ENCODE measurements at regions not wholly inside any gene's neighbourhood (a gene's known extent, or its start where the extent isn't known, plus 50 kb on each side); places are given as distances from the start of the nearest gene placed in this dataset.

DNA sequence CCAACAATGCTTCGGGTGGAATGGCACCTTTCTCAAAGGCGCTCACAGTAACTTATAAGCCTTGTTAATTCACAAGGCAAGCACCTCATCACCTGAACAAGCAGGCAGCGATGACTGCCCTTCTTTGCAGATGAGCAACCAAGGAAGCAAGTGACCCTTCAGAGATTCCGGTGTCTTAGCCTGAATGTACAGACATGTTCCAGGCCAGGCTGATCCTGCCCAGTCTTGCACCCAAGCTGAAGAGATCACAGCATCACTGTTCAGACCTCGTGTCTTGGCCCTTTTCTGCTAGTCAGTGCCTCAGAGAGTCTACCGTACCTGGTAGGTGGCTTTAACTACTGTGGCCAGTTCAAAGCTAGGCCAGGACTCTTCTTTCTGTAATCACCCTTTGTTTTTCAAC lies 94.7 kb upstream of the ERCC6L2 start:
- no peak overlapping the region for H4K91ac ChIP-seq (ENCODE audit: insufficient read depth, low read depth, low read length)
- CTCF ChIA-PET = interaction anchor here (0.7 kb wide), 1 partner anchor 91 kb away, joined by 3 read pairs; no protein-coding TSS in a partner anchor

More for the DNA sequence above, 94.7 kb upstream of the ERCC6L2 start:
- 0 out of 2 replicates have a peak overlapping the region, but pooled peaks have one; percentile 7 for H2BK20ac ChIP-seq (ENCODE audit: low read depth, low read length)
- peak overlapping the region; percentile 9; the same call in 1 of the 2 replicates for H3K18ac ChIP-seq (ENCODE audit: low read depth, low read length)
- ATAC-seq (ENCODE audit: low read depth) (no peak), DNase-seq (no peak)
- no peaks in the 10 kb centered on the region for H3K9me3 ChIP-seq (ENCODE audit: control insufficient read depth, insufficient read depth, low read length)
- peaks cover 13% of the 10 kb centered on the region for H3K4me1 ChIP-seq (ENCODE audit: control insufficient read depth, insufficient read depth, low read length)
- H4K5ac ChIP-seq (ENCODE audit: low read depth, low read length) = peak overlapping the region; percentile 12; the same call in 1 of the 2 replicates
- H2AK9ac ChIP-seq (replicated peaks; ENCODE audit: low read depth, low read length, poor library complexity) = no peak overlapping the region
- H3K56ac ChIP-seq (ENCODE audit: extremely low read depth, insufficient read depth, low read length) = no peak overlapping the region
- TF ChIP-seq RFX5 (IDR thresholded peaks at IDR 0.05; ENCODE audit: low read depth, low read length) (no peak), CHD1 (IDR thresholded peaks at IDR 0.05; ENCODE audit: low read depth, low read length) (no peak), MAFK (IDR thresholded peaks at IDR 0.05; ENCODE audit: low read depth, low read length) (no peak), CEBPB (IDR thresholded peaks at IDR 0.05; ENCODE audit: low read depth, low read length) (no peak), NFE2L2 (IDR thresholded peaks at IDR 0.05; ENCODE audit: low read depth, low read length) (no peak), RCOR1 (IDR thresholded peaks at IDR 0.05; ENCODE audit: insufficient replicate concordance, low read length) (no peak), MXI1 (IDR thresholded peaks at IDR 0.05; ENCODE audit: borderline replicate concordance, low read depth, low read length) (no peak), FOS (IDR thresholded peaks at IDR 0.05; ENCODE audit: low read depth, low read length) (no peak), RAD21 (IDR thresholded peaks at IDR 0.05; ENCODE audit: low read length) (no peak), BHLHE40 (IDR thresholded peaks at IDR 0.05; ENCODE audit: low read depth, low read length) (no peak), USF2 (IDR thresholded peaks at IDR 0.05; ENCODE audit: low read depth, low read length) (no peak), SMC3 (IDR thresholded peaks at IDR 0.05; ENCODE audit: low read depth, low read length) (no peak), MAZ (IDR thresholded peaks at IDR 0.05; ENCODE audit: borderline replicate concordance, low read depth, low read length) (no peak), POLR2A (IDR thresholded peaks at IDR 0.05; ENCODE audit: low read depth, low read length) (no peak), CTCF (conservative IDR thresholded peaks at IDR 0.05; ENCODE audit: low read depth, low read length) (no peak)
- TF ChIP-seq, protein P1, sequence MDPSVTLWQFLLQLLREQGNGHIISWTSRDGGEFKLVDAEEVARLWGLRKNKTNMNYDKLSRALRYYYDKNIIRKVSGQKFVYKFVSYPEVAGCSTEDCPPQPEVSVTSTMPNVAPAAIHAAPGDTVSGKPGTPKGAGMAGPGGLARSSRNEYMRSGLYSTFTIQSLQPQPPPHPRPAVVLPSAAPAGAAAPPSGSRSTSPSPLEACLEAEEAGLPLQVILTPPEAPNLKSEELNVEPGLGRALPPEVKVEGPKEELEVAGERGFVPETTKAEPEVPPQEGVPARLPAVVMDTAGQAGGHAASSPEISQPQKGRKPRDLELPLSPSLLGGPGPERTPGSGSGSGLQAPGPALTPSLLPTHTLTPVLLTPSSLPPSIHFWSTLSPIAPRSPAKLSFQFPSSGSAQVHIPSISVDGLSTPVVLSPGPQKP (IDR thresholded peaks at IDR 0.05; ENCODE audit: borderline replicate concordance, low read depth, low read length) = no peak
- H4K8ac ChIP-seq (ENCODE audit: low read depth in 2 of 2, low read length in 2 of 2) = no peak overlapping the region
- POLR2A ChIA-PET (ENCODE audit: unreplicated experiment) = no interaction called here
- H3K4ac ChIP-seq (ENCODE audit: low read depth, low read length) = 0 out of 2 replicates have a peak overlapping the region, but pooled peaks have one; percentile 10
- H3K9ac ChIP-seq (ENCODE audit: low read depth, low read length) = no peak overlapping the region
- H2AFZ ChIP-seq (replicated peaks; ENCODE audit: low read length, poor library complexity) = no peak overlapping the region
- intact Hi-C loops (cut with micrococcal nuclease) = no loop called here
- H3K4me3 ChIP-seq (ENCODE audit: insufficient read depth, low read depth, low read length) = no peak overlapping the region
- H3K79me1 ChIP-seq (ENCODE audit: low read depth in 1 of 2, low read length in 2 of 2) = no peaks in the 10 kb centered on the region
- H3K14ac ChIP-seq (replicated peaks; ENCODE audit: low read depth, low read length) = no peak overlapping the region
- H3K23ac ChIP-seq (ENCODE audit: low read depth, low read length) = no peak overlapping the region
- in situ Hi-C loops (cut with MboI; ENCODE audit: low sequenced_read_pairs) = no loop called here
- H2BK5ac ChIP-seq (ENCODE audit: low read depth, low read length, poor library complexity, severe bottlenecking) = no peak overlapping the region
- H3K4me2 ChIP-seq (ENCODE audit: low read depth, low read length) = no peak overlapping the region
- no peak overlapping the region for H2BK120ac ChIP-seq (ENCODE audit: low read depth, low read length)
- H2BK15ac ChIP-seq (ENCODE audit: low read depth, low read length) = no peak overlapping the region
- no peak overlapping the region for H3K27ac ChIP-seq (ENCODE audit: insufficient read depth, low read length)
- dilution Hi-C loops (cut with HindIII; ENCODE audit: low sequenced_read_pairs, unreplicated experiment) = no loop called here
- peaks cover 5% of the 10 kb centered on the region for H3K27me3 ChIP-seq (ENCODE audit: control insufficient read depth, insufficient read depth, low read length)
- H3K36me3 ChIP-seq (ENCODE audit: control insufficient read depth, insufficient read depth, low read length) = no peaks in the 10 kb centered on the region
- WGBS, 2 experiments (ENCODE audit: extremely low coverage in 2 of 2, insufficient read length in 1 of 2) = 92% methylated on average over 2 of the region's 6 CpGs; no CpG with 5 or more reads in 1 of the 2 experiments
- BruUV-seq (replicated peaks) = no TSS peak
- peak overlapping the region; percentile 3; the same call in 1 of the 2 replicates for H2AK5ac ChIP-seq (ENCODE audit: low read depth, low read length)
- H3K9me1 ChIP-seq (ENCODE audit: insufficient read depth, low read length) = no peaks in the 10 kb centered on the region
- H4K20me1 ChIP-seq (ENCODE audit: insufficient read depth, low read length) = no peaks in the 10 kb centered on the region
